ENCODE measurements at regions not wholly inside any gene's neighbourhood (a gene's known extent, or its start where the extent isn't known, plus 50 kb on each side); places are given as distances from the start of the nearest gene placed in this dataset.

GRCh38 chr18:52283927-52284326, 56.1 kb upstream of the DCC start:
- ChIA-PET POLR2A (ENCODE audit: unreplicated experiment) (no interaction called here), CTCF (no interaction called here)

GRCh38 chr18:52286675-52287074, 53.3 kb upstream of the DCC start:
- ATAC-seq (no peak), DNase-seq (no peak)
- Histone ChIP-seq H3K27ac (ENCODE audit: low read length) (no peak overlapping the region), H3F3A (ENCODE audit: low read length, unreplicated experiment) (no peaks in the 10 kb centered on the region), H3K4me1 (ENCODE audit: insufficient read depth, low read length) (no peaks in the 10 kb centered on the region), H3K4me3 (ENCODE audit: low read length) (no peak overlapping the region), H3K9me3 (ENCODE audit: low read length) (no peaks in the 10 kb centered on the region), H2AFZ (ENCODE audit: low read length) (no peak overlapping the region), H3K4me2 (ENCODE audit: low read length) (no peak overlapping the region), H3K79me2 (ENCODE audit: low read length) (no peaks in the 10 kb centered on the region), H3K27me3 (ENCODE audit: low read length) (no peaks in the 10 kb centered on the region), H3K36me3 (ENCODE audit: low read depth, low read length) (no peaks in the 10 kb centered on the region), H3K9me2 (replicated peaks; ENCODE audit: low read length) (no peaks in the 10 kb centered on the region), H3K9ac (ENCODE audit: low read length) (no peak overlapping the region), H4K20me1 (ENCODE audit: low read length) (no peaks in the 10 kb centered on the region)
- ChIA-PET POLR2A (ENCODE audit: unreplicated experiment) (no interaction called here), CTCF (no interaction called here)
- no TSS peak for BruUV-seq (replicated peaks)
- no peak for TF ChIP-seq EZH2phosphoT487 (IDR thresholded peaks at IDR 0.05; ENCODE audit: borderline replicate concordance, low read length)
- no peak for TF ChIP-seq EZH2 (IDR thresholded peaks at IDR 0.05; ENCODE audit: low read length, unreplicated experiment)
- intact Hi-C loops (cut with micrococcal nuclease), result no loop called here

More at GRCh38 chr18:52283927-52284326, 56.1 kb upstream of the DCC start:
- Histone ChIP-seq H3K9ac (ENCODE audit: low read length) (no peak overlapping the region), H3F3A (ENCODE audit: low read length, unreplicated experiment) (no peaks in the 10 kb centered on the region), H2AFZ (ENCODE audit: low read length) (no peak overlapping the region), H3K9me2 (replicated peaks; ENCODE audit: low read length) (no peaks in the 10 kb centered on the region), H3K36me3 (ENCODE audit: low read depth, low read length) (no peaks in the 10 kb centered on the region), H3K79me2 (ENCODE audit: low read length) (no peaks in the 10 kb centered on the region), H3K4me1 (ENCODE audit: insufficient read depth, low read length) (no peaks in the 10 kb centered on the region), H3K27me3 (ENCODE audit: low read length) (no peaks in the 10 kb centered on the region), H3K4me3 (ENCODE audit: low read length) (no peak overlapping the region), H3K27ac (ENCODE audit: low read length) (no peak overlapping the region), H3K4me2 (ENCODE audit: low read length) (no peak overlapping the region), H3K9me3 (ENCODE audit: low read length) (no peaks in the 10 kb centered on the region), H4K20me1 (ENCODE audit: low read length) (no peaks in the 10 kb centered on the region)
- BruUV-seq (replicated peaks), result no TSS peak
- TF ChIP-seq EZH2phosphoT487 (IDR thresholded peaks at IDR 0.05; ENCODE audit: borderline replicate concordance, low read length) (no peak), CTCF (conservative IDR thresholded peaks at IDR 0.05; ENCODE audit: low read depth, low read length) (no peak), EZH2 (IDR thresholded peaks at IDR 0.05; ENCODE audit: low read length, unreplicated experiment) (no peak)
- intact Hi-C loops (cut with micrococcal nuclease), result no loop called here
- no peak for ATAC-seq
- DNase-seq, result no peak

GRCh38 chr18:52287151-52287550, 52.8 kb upstream of the DCC start:
- no peaks in the 10 kb centered on the region for H4K20me1 ChIP-seq (ENCODE audit: low read length)
- no peaks in the 10 kb centered on the region for H3F3A ChIP-seq (ENCODE audit: low read length, unreplicated experiment)
- H3K79me2 ChIP-seq (ENCODE audit: low read length), result no peaks in the 10 kb centered on the region
- no peak overlapping the region for H3K4me3 ChIP-seq (ENCODE audit: low read length)
- no peak overlapping the region for H3K4me2 ChIP-seq (ENCODE audit: low read length)
- BruUV-seq (replicated peaks), result no TSS peak
- no peaks in the 10 kb centered on the region for H3K9me2 ChIP-seq (replicated peaks; ENCODE audit: low read length)
- no peaks in the 10 kb centered on the region for H3K9me3 ChIP-seq (ENCODE audit: low read length)
- no peak overlapping the region for H3K27ac ChIP-seq (ENCODE audit: low read length)
- intact Hi-C loops (cut with micrococcal nuclease), result no loop called here
- H3K9ac ChIP-seq (ENCODE audit: low read length), result no peak overlapping the region
- no peak for DNase-seq
- no peak for ATAC-seq
- H3K36me3 ChIP-seq (ENCODE audit: low read depth, low read length), result no peaks in the 10 kb centered on the region
- ChIA-PET POLR2A (ENCODE audit: unreplicated experiment) (no interaction called here), CTCF (no interaction called here)
- H3K4me1 ChIP-seq (ENCODE audit: insufficient read depth, low read length), result no peaks in the 10 kb centered on the region
- no peak overlapping the region for H2AFZ ChIP-seq (ENCODE audit: low read length)
- no peaks in the 10 kb centered on the region for H3K27me3 ChIP-seq (ENCODE audit: low read length)
- TF ChIP-seq EZH2 (IDR thresholded peaks at IDR 0.05; ENCODE audit: low read length, unreplicated experiment), result no peak
- TF ChIP-seq CTCF (conservative IDR thresholded peaks at IDR 0.05; ENCODE audit: low read depth, low read length), result no peak
- TF ChIP-seq EZH2phosphoT487 (IDR thresholded peaks at IDR 0.05; ENCODE audit: borderline replicate concordance, low read length), result no peak
